GM12873 (cell line): ENCODE measurements at regions not wholly inside any gene's neighbourhood (a gene's known extent, or its start where the extent isn't known, plus 50 kb on each side); places are given as distances from the start of the nearest gene placed in this dataset.

Experiments
- TF ChIP-seq, protein P1 (sequence below): IDR thresholded peaks from 2 replicates; pipeline ENCODE4 v1.5.1; 2012; ENCODE audit warnings: low read depth, mild to moderate bottlenecking, moderate library complexity, low read length, control low read depth; ENCODE audit not compliant: insufficient read depth; ENCODE audit errors: missing control alignments

DNA sequence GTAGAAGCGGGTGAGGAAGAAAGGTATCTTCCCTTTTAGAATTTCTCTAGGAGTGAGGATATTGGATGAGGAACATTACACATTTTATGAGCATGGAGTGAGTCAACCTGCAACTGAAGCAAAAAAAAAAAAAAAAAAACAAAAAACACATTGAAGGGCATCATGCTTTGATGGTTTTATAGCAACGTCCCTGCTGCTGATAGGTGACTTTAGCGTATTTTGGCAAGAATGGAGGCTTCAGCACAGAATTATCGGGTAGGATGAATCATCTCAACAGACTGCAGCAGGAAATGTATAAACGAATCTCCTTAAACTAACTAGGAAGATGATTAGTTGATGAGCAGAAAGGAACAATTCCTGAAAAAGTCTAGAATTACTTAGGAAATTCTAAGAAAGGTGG lies 1359.6 kb upstream of the ATXN8OS start:
- TF ChIP-seq, protein P1, sequence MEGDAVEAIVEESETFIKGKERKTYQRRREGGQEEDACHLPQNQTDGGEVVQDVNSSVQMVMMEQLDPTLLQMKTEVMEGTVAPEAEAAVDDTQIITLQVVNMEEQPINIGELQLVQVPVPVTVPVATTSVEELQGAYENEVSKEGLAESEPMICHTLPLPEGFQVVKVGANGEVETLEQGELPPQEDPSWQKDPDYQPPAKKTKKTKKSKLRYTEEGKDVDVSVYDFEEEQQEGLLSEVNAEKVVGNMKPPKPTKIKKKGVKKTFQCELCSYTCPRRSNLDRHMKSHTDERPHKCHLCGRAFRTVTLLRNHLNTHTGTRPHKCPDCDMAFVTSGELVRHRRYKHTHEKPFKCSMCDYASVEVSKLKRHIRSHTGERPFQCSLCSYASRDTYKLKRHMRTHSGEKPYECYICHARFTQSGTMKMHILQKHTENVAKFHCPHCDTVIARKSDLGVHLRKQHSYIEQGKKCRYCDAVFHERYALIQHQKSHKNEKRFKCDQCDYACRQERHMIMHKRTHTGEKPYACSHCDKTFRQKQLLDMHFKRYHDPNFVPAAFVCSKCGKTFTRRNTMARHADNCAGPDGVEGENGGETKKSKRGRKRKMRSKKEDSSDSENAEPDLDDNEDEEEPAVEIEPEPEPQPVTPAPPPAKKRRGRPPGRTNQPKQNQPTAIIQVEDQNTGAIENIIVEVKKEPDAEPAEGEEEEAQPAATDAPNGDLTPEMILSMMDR, result no peak

DNA sequence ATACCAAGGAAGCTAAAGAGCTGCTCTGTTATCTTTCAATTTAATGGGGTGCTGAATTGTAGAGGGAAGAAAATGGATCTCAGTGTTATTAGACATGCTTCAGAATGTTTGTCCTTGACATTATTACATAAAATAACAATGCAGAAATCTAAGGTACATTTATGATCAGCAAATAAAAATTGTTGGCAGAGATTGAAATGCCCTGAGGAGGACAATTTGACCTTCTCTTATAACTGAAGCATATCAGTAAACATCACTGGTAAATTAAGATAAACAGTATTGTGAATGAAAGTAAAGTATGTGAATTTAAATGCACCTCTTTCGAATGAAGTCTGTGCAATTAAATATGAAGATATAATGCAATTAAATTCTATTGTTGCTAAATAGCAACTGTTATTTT lies 1362.1 kb upstream of the ATXN8OS start:
- TF ChIP-seq, protein P1, result no peak

- TF ChIP-seq, protein P1, result no peak
These were observed 1370.7 kb upstream of the ATXN8OS start for GRCh38 chr13:68736961-68737360.

DNA sequence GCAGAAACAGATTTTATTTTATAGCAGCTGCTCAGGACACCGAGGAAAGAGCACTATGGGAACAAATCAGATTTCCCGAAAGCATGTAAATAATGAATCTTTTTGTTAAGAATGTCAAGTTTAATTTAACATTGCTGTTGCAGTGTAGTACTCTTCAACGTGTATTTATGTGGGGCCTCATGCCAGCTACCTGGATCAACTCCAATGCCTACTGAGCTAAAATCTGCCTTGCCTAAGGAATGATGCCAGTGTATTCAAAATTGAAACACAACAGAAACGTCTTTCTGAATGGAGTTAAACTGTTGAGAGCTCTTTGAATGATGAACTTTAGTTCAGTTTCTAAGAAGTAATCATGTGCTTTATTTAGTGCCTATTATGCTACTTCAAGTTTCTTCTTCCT lies 1379.8 kb upstream of the ATXN8OS start:
- TF ChIP-seq, protein P1, result no peak

- TF ChIP-seq, protein P1, result no peak
These were observed 1380.5 kb upstream of the ATXN8OS start for GRCh38 chr13:68727165-68727564.

DNA sequence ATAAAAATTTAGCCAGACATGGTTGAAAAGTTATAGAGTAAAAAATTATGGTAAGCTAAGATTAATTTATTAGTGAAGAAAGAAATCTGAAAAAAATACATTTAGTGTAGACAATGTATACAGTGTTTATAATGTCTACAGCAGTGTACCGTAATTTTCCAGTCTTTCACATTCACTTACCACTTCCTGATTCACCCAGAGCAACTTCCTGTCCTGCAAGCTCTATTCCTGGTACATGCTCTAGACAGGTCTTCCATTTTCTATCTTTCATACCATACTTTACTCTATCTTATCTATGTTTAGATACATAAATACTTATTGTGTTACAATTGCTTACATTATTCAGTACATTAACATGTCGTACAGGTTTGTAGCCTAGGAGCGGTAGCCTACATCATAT lies 1387.8 kb upstream of the ATXN8OS start:
- TF ChIP-seq, protein P1, result no peak

GRCh38 chr13:68715651-68716050 lies 1392.0 kb upstream of the ATXN8OS start:
- TF ChIP-seq, protein P1, result no peak
